Fibroblast of villous mesenchyme (primary cell): ENCODE measurements at regions not wholly inside any gene's neighbourhood (a gene's known extent, or its start where the extent isn't known, plus 50 kb on each side); places are given as distances from the start of the nearest gene placed in this dataset.

Experiments used
- DNase-seq: peaks from one replicate; pipeline ENCODE4 v3.0.0-alpha.2; 2010; ENCODE audit warnings: low read depth
- H3K4me3 ChIP-seq: 2 replicates; pipeline ENCODE4 v1.5.1; 2011; ENCODE audit warnings: low read depth, mild to moderate bottlenecking, low read length
- CTCF ChIP-seq: IDR thresholded peaks from 2 replicates; pipeline ENCODE4 v1.5.1; 2012; ENCODE audit warnings: low read depth, mild to moderate bottlenecking, low read length; ENCODE audit not compliant: insufficient read depth

- DNase-seq: no peak
- H3K4me3 ChIP-seq: no peak overlapping the region
- no peak for TF ChIP-seq CTCF
Measured at GRCh38 chr20:20782231-20782630, 69.8 kb upstream of the RALGAPA2 start.

GRCh38 chr20:20781029-20781428 lies 68.6 kb upstream of the RALGAPA2 start:
- no peak for TF ChIP-seq CTCF
- DNase-seq: no peak
- no peak overlapping the region for H3K4me3 ChIP-seq

- DNase-seq: peak; percentile 3
- TF ChIP-seq CTCF: no peak
- no peak overlapping the region for H3K4me3 ChIP-seq
Measured at GRCh38 chr20:20780127-20780824, 67.8 kb upstream of the RALGAPA2 start.

GRCh38 chr20:20778676-20779075 lies 66.2 kb upstream of the RALGAPA2 start:
- H3K4me3 ChIP-seq: no peak overlapping the region
- no peak for DNase-seq
- no peak for TF ChIP-seq CTCF

DNA sequence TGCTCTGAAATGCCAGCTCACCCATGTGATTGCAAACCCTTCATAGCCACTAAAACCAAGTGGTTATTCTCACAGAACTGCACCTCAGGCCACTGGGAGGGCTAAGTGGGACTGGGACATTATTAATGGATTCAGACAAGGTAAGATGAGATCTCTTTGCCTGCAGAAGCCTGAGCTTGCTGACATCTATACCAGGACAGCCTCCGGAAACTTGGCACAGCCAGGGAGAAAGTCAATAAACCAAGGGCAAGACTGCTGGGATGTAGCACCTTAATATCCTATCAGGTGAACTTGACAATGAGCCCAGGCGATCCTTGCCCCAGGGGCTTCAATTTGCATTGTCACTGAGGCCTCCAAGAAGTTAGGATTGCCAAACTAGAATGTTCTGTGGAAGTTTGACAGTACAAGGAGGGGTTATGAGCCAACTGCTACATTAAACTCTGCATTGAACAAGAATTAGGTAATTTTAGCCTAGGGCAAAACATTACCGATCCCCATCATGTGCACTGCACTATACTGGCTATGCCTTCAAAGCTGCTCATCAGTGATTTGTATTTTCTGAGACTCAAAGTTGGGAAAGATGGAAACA lies 60.1 kb upstream of the RALGAPA2 start:
- DNase-seq: no peak
- TF ChIP-seq CTCF: no peak
- H3K4me3 ChIP-seq: no peak overlapping the region

DNA sequence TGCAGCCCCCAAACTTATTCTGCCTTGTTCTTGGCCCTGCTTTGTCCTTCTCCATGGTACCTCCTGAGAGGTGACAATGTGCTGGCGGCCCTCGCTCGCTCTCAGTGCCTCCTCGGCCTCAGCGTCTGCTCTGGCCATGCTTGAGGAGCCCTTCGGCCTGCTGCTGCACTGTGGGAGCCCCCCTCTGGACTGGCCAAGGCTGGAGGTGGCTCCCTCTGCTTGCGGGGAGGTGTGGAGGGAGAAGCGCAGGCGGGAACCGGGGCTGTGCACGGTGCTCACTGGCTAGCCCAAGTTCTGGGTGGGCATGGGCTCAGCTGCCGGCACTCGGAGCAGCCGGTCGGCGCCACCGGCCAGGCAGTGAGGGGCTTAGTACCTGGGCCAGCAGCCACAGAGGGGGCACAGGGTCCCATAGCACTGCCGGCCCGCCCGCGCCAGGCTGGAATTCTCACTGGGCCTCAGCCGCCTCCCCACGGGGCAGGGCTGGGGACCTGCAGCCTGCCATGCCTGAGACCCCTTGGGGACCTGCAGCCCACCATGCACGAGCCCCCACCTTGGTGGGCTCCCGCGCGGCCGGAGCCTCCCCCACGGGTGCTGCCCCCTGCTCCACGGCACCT lies 55.9 kb upstream of the RALGAPA2 start:
- no peak for DNase-seq
- no peak for TF ChIP-seq CTCF
- H3K4me3 ChIP-seq: no peak overlapping the region
